GM18519 (cell line): ENCODE measurements at regions not wholly inside any gene's neighbourhood (a gene's known extent, or its start where the extent isn't known, plus 50 kb on each side); places are given as distances from the start of the nearest gene placed in this dataset.

Source experiments
- ATAC-seq: cut with Tn5 transposase; IDR thresholded peaks from one replicate; pipeline ENCODE4 v1.9.1; 2021; ENCODE audit warnings: mild to moderate bottlenecking, moderate library complexity; ENCODE audit not compliant: unreplicated experiment, low FRiP score

GRCh38 chr4:125505621-125506020, 190.9 kb downstream of the FAT4 start:
- no peak for ATAC-seq

GRCh38 chr4:125507141-125507540, 192.4 kb downstream of the FAT4 start:
- ATAC-seq = no peak

GRCh38 chr4:125511715-125512114, 197.0 kb downstream of the FAT4 start:
- no peak for ATAC-seq

GRCh38 chr4:125515016-125515415, 200.3 kb downstream of the FAT4 start:
- no peak for ATAC-seq

- no peak for ATAC-seq
Observed at GRCh38 chr4:125517831-125518230, 203.1 kb downstream of the FAT4 start.

GRCh38 chr4:125518281-125518680, 203.5 kb downstream of the FAT4 start:
- no peak for ATAC-seq

GRCh38 chr4:125519371-125520146, 204.8 kb downstream of the FAT4 start:
- ATAC-seq = no peak

GRCh38 chr4:125520258-125520990, 205.7 kb downstream of the FAT4 start:
- no peak for ATAC-seq

- ATAC-seq = no peak
Observed at GRCh38 chr4:125522588-125522987, 207.8 kb downstream of the FAT4 start.

GRCh38 chr4:125522992-125523391, 208.2 kb downstream of the FAT4 start:
- no peak for ATAC-seq

GRCh38 chr4:125526420-125526819, 211.7 kb downstream of the FAT4 start:
- no peak for ATAC-seq

- no peak for ATAC-seq
Observed at GRCh38 chr4:125527681-125528080, 212.9 kb downstream of the FAT4 start.

- ATAC-seq = no peak
Observed at GRCh38 chr4:125529071-125529470, 214.3 kb downstream of the FAT4 start.

- ATAC-seq = no peak
Observed at GRCh38 chr4:125538670-125539069, 223.9 kb downstream of the FAT4 start.

GRCh38 chr4:125539691-125540090, 224.9 kb downstream of the FAT4 start:
- no peak for ATAC-seq

GRCh38 chr4:125541836-125542385, 227.2 kb downstream of the FAT4 start:
- ATAC-seq = no peak

GRCh38 chr4:125546272-125546671, 231.5 kb downstream of the FAT4 start:
- ATAC-seq = no peak

- ATAC-seq = no peak
Observed at GRCh38 chr4:125547836-125548235, 233.1 kb downstream of the FAT4 start.

GRCh38 chr4:125550769-125551168, 236.0 kb downstream of the FAT4 start:
- no peak for ATAC-seq

GRCh38 chr4:125551466-125551865, 236.7 kb downstream of the FAT4 start:
- ATAC-seq = no peak

- no peak for ATAC-seq
Observed at GRCh38 chr4:125551967-125552366, 237.2 kb downstream of the FAT4 start.

- ATAC-seq = no peak
Observed at GRCh38 chr4:125572601-125573000, 257.8 kb downstream of the FAT4 start.
